Left hindlimb (tissue), 1 donor: ENCODE measurements at regions not wholly inside any gene's neighbourhood (a gene's known extent, or its start where the extent isn't known, plus 50 kb on each side); places are given as distances from the start of the nearest gene placed in this dataset.
"Not testable (repeated sequence)": the region's sequence is repeated elsewhere in the genome, so short reads cannot be mapped to it uniquely, and the experiment has no call there.

Experiments used
- DNase-seq: peaks from one replicate; pipeline ENCODE4 v3.0.0-alpha.2; 2018

DNA sequence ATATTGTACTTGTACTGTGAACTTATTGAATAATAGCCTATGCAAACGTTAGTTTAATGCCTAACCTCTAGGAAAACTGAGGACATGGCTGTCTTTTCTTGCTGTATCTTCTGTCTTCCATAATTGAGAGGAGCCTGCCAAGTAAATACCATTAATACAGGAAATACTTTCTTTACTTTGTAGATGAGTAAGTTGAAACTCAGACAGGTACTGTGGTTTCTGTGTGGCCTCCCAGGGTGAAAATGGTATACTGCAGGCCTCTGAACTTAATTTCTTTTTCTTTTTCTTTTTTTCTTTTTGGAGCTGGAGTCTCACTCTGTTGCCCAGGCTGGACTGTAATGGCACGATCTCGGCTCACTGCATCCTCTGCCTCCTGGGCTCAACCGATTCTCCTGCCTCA is 208.8 kb upstream of the ADGRL4 start:
- no peak for DNase-seq

DNA sequence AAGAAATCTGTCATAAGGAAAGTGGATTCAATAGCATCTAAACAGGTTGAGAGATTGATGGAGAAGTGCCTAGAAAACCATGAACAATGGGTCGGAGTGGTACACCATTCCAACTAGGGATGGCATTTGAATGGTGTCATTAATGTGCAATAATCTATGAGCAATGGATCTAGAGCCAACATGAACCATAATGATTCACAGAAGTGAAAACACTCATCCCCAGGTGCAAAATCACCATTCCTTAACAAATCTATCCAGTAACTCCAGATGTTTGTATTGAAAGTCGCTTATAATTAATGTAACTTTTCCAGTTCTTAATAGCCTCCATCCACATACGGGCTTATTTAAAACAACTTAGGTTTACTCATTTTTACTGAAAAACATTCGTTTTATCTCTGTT is 201.3 kb upstream of the ADGRL4 start:
- no peak for DNase-seq

DNA sequence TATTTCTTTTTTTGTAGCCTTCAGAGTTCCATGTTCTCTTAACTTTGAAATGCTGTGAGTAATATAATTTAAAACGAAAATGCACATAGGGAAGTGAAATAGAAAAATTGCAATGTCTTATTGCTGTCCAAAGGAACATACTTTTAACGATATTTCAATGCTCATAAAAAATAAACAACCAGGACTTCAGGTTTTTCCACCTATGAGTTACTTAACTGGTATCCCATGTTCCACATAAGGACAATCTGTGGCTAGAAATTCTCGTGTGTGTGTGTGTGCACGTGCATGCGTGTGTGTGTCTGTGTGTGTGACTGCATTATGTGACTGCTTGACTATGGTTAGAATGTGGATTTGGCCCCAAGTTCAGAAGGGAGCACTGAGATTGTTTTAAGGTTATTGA is 200.8 kb upstream of the ADGRL4 start:
- DNase-seq: no peak

DNA sequence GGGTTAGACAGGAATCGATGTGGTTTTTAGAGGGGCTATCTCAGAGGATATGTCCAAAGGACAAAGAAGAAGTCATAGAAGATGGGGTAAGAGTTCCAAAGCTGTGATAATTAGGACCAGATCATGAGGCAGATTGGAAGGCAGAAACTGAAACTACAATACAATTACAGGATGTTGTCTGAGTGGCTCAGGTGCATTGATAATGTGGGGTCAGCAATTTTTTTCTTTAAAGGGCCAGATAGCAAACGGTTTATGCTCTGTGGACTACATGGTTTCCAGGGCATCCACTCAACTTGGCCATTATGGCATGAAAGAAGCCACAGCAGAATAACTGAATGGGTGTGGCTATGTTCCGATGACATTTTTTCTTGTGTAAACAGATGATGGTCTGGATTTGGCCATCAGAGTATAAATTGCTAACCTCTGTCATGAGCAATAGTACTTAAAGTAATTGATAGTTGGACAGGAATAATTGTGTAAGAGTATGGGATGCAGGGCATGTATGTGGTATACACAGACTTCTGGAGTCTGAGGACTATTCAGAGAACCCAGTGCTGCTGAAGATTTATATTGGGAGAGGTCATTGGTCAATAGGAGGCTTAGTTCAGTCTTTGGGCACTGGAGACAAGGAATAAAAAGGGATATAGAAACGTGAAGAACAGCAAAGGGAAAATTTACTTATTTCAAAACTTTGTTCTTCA is 198.4 kb upstream of the ADGRL4 start:
- DNase-seq: no peak

DNA sequence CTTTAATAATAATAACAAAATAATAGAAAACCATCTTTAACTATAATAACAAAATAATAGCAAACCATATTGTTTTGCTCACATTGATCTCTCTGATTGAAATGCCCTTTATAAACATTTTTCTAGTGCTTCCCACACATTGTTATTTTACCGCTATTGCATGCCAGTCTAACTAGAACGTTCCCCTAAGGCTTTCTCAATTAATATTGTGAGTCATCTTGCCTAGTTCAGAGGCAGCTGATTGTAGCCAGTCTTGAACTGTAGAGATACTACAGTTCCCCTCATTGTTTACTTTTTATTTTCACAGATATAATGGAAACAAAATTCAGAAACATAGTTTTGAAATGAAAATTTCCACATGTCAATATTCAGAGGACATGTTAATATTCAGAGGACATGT is 192.3 kb upstream of the ADGRL4 start:
- no peak for DNase-seq

DNA sequence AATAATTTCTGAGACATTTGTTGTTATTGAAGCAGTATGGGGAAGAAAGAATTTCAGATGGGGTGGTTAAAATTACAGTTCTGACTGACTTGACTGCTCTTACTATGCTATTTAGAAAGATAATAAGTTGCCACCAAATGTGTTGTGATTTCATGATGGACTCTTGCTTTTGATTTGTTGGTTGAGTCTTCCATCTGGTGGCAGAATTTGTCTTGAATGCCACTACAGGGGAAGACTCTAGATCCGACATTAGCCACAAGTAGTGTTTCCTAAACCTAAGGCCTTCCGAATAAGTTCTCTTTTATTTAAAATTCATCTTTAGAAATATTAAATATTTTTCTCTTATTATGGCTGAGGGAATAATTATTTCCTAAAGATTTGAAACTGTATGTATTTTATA is 190.9 kb upstream of the ADGRL4 start:
- DNase-seq: no peak

DNA sequence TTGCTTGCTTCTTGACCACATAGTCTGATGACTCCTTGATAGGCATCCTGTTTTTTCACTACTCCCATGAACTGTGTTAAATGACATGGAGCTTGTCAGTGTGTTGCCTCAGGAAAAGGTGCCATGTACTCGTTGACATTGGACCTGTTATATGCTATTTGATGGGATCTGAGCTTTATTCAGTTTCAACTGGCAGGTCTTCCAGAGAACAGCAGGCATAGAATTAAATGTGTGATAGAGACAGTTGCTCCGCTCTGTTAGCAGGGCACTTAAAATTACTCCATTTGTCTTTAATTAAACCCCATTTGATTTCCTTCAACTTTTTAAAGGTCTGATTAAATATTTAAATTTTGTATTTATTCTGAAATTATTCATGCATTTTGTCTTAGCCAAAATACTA is 189.7 kb upstream of the ADGRL4 start:
- DNase-seq: no peak

DNA sequence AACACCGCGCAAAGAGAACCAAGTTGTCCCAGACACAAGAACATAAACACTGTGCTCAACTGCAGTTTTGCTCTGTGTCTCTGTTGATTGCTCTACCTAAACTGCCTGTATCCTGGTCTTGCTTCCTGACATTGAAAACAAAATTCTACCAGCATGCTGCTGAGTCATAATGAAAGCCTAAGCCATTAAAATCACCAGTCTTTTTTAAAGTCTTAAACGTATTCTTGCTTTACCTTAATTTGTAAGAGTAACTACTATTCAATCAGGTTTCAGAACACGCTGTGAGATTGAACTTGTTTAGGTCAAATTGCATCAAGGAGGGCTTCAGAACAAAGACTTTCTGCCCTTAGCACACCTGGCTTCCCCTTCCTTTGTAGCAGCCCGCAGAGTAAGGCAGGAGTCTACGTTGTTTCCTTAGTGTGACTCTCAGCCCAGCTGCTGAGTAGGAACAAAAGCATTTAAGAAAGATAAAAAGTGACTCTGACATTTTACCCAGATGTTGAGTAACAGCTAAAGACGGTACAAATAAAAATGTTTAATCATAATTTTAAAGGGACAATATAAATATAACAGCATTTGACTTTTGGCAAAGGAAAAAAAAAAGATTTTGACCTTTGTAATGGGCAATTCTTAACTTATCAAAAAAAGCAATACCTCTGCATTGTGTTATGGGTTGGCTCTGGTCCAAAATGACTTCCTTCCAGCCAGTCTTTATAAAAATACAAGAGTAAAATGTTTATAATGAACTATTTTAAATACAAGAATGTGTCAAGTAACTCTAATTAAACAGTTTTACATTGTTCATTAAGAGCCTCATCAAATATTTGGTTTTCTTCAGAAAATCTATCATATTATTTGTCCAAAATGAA is 186.9 kb upstream of the ADGRL4 start:
- no peak for DNase-seq

DNA sequence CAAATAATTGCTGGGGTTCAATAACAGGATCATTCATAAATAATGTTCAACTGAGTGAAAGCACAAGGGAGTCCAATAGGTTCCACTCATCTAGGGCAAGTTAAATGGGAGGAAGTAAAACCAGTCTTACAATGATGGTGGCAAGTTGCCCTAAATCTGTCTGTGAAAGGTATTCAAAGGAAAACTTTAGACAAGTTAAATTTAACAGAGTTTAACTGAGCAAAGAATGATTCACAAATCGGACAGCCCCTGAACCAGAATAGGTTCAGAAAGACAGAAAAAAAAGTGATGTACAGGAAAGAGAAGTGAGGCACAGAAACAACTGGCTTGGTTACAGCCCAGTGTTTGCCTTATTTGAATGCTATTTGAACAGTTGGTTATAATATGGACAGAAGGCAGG is 183.5 kb upstream of the ADGRL4 start:
- DNase-seq: no peak

DNA sequence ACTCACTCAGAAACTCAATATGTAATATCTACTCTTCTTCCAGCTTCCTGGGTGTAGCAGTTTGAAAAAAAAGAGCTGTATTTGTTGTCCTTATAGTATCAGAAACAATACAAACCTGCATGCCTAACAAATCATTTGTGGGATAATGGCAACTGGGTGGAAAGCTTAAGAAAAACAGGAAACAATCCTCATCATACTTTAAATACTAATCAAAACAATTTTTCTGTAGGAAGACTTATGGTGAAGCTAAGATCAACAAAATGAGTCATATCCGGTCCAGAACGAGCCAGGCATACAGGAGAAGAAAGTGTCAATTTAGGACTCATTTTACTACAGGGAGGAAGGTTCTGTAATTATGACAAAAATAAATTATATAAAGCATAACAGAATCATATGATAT is 181.8 kb upstream of the ADGRL4 start:
- DNase-seq: no peak

DNA sequence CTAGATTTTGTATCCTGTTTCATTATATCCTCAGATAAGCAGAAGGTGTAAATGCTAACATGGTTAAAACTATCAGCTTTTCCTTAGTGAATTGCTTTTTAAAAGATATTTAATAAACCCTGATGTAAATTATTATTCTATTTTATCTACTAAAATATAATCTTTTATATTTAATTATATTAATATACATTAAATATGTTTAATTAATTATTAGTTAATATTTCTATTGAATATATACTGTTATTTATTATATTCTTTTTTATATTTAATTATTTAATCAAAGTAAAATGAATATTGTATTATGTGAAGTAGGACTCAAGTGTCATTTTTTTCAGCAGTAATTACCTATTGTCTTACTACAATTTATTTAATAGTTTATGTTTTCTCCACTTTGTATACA is 179.7 kb upstream of the ADGRL4 start:
- DNase-seq: no peak

DNA sequence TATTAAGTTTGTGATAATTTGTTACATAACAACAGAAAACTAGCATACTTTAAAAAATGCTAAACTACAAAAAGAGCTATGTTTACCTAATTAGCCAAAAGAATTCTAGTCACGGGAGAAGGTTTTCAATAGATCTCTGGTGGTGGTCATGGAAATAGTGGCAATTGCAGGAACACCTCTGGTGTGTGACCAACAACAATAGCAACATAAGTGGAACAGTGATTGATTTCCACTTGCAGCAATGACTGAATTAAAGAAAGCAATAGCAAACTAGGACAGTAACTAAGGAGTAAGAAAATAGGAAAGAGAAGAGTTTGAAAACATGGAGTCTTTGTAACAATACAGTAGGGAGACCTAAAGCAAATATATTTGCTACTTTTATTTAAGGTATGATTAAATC is 171.3 kb upstream of the ADGRL4 start:
- no peak for DNase-seq

DNA sequence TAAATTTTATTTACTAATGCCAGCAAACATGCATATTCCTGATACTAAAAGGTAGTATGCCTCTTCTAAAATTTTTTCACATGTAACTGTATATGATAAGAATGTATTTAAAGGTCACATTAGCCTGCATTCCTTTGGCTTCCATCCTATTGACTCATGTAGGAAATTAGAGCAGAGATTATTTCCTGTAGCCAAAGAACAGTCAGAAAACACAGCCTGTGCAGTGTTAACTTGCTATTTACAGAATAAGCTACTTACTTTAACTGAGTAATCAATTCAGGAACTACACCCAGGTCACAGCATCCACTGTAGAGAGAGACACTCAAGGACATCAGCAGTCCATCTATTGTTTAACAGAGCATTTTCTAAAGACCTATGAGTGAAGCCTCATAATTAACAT is 154.5 kb upstream of the ADGRL4 start:
- no peak for DNase-seq

DNA sequence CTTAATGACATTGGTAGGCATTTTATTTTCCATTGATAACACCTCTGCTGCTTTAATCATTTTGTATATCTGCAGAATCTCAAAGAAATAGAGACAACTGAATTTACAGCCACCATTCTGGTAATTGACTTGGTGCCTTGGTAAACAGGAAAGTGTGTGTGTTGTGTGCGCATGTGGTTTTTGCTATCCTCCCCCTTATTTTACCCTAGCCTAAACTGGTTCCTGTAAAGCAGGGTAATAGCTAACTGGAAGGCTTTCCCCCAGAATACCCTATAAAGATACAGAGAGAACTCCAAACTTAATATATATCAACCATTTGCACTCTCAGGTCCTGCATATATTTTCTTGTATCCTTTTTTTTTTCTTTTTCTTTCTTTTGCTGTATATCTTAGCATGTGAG is 149.5 kb upstream of the ADGRL4 start:
- no peak for DNase-seq

DNA sequence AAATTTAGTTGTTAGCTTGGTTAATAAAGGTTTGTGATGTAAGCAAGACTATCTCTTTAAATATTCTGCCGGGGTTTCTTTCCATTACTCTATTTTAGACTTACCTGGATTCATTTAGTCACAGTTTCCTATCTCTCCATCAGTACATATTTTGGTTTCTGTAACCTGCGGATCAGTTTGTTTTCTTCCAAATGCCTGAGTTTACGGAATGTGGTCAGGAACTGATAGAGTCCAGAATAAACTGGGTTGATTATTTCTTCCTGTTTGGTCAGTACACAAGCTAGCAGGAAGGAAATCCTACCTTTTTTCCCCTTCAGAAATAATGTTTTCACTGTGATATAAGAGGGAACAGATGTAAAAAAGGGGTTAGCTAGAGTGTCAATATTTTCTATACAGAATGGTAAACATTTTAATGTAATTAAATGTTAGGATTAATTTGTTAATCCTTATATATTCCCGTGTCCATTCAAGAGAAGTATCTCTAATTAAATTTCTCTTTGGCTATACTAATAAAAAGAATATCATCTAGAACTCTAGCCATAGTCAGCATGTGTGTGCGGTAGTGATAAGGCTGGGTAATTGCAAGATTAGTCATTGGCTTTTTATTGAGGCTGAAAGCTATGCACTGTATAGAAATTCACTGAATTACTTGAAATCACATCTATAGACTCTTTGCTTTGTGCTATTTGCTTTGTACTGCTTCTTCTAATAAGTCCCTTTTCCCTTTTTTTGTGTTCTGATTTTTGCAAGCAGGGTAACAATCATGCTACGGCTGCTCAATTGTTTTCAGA is 144.7 kb upstream of the ADGRL4 start:
- no peak for DNase-seq

DNA sequence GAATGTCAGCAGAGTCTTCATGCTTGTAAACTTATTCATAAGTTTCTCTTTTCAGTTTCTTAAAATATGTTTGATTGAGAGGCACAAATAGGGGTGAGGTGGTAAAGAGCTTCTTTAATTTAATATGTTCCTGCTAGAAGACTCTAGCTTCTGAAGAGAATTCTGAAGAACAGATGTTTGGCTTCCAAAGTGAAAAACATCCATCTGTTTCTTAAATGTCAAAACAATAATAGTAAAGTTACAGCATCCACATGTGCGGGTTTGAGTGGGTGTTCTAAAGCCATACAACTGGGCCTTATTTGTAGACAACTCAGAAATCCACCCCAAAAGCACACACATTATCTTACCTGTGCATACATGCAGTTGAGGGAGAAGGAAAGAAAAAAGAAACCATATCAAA is 144.0 kb upstream of the ADGRL4 start:
- DNase-seq: no peak

DNA sequence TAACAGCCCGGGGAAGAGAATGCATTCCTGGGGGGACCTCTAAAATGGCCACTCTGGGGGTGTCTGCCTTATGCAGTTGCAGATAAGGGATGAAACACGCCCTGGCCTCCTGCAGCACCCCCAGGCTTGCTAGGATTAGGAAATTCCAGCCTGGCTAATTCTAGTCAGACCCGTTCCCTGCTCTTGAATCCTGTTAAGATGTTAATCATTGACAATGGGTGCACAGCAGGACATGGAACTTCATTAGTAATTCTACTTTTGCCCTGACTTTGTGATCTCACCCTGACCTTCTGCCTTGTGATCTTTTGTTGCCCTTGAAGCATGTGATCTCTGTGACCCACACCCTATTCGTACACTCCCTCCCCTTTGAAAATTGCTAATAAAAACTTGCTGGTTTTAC is 131.7 kb upstream of the ADGRL4 start:
- not testable (repeated sequence) for DNase-seq

DNA sequence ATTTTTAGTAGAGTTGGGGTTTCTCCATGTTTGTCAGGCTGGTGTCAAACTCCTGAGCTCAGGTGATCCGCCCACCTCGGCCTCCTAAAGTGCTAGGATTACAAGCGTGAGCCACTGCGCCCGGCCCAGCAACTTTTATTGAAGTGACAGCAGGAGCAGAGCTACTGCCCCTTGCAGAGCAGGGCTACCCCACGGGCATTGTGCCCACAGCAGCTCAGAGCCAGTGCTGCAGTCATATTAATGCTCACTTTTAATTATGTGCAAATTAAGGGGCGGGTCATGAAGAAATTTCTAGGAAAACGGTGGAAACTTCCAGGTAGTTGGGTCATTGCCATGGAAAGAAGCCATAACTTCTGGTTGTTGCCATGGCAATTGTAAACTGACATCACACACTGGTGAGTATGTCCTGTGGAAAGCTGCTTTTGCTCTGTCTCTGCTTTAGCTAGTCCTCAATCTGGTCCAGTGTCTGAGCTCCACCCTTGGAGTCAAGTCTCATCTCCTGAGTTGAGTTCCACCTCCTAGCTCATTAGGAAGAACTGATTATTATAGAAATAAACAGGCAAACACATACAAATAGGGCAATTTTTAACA is 127.3 kb upstream of the ADGRL4 start:
- no peak for DNase-seq

DNA sequence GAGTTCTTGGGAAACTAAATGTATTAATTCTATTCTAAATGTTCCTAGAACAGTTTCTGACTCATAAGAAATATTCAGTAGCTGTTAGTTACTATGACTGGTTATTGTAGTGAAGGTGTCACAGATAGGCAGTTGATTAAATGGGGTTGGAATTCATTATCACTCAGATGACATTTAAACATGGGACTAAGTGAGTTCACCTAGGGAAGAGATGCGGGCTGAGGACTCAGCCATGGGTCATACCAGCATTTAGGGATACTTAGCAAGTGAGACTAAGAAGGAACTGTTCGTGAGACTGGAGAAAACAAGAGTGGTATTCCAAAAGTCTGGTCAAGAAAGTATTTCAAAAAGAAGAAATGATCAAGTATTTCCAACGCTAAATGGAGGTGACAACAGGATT is 125.1 kb upstream of the ADGRL4 start:
- DNase-seq: no peak

DNA sequence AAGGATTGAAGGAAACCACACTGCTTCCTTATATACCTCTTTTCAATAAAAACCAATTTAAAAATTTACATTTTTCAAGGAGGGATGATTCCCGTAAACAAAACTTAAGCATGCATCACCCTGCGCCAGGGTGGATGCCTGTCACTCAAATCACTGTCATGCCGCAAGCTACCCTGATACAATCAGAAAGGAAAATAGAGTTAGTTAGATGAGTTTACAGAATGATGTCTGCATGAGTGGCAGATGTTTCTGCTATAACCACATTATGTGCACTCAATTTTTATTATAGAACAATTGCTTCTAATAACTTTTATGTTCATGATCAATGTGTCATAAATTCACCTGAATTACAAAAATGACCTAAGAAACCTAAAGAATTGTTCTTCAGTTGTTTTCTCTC is 123.4 kb upstream of the ADGRL4 start:
- no peak for DNase-seq

DNA sequence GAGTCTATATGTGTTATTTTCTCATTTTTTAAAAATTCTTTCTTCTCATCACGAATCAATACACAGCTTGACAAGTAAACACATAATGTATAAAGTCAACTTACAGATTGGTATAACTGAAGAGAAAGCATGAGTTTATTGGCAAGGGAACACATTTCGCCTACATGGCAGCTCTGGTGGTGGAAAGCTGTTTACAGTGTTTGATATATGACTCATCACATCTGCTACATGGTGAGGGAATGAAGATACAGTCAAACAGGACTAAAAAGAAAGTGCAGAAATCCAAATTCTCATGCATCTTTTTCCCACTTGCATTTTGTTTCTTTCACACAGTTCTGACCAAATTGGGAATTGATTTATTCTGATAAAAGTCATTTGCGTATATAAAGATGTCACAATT is 122.2 kb upstream of the ADGRL4 start:
- DNase-seq: no peak

DNA sequence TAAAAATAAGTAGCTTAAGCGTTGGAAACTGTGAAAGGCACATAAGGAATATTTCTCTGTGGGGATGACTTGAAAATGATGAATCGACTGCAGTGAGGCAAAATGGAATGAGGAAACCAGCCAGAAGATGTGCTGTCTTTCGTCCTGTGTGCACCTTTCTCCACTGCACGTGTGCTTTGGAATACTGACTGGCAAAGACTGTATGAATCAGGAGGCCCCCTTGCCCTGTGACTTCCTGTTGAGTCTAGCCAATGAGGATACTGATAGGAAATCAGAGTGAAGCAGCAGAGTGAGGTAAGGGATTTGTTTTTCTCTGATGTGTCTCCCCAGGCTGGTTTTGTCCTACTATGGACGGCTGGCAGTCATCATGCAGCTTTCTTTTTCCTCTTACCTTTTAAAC is 118.2 kb upstream of the ADGRL4 start:
- no peak for DNase-seq

DNA sequence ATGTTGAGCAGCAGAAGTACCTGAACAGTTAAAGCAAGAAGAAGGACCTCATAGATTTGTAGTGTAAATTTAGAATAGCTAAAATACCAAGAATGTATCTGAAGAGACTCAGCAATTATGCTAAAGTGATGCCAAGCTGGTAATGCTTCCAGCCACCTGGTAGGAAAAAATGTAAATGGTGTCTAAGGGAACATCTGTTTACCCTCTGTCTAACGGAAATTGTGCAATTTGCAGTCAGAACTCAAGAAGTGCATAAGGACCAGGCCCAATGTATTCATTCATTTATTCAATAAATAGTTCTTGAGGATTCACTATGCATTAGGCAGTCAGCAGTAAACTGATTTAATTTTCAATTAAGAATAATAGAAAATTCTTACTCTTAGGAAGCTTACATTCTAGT is 116.0 kb upstream of the ADGRL4 start:
- DNase-seq: no peak
